NCI-H524 treated with DMSO at 0.1 percent for 48 hours (cell line): ENCODE measurements at regions not wholly inside any gene's neighbourhood (a gene's known extent, or its start where the extent isn't known, plus 50 kb on each side); places are given as distances from the start of the nearest gene placed in this dataset.
"Not testable (repeated sequence)": the region's sequence is repeated elsewhere in the genome, so short reads cannot be mapped to it uniquely, and the experiment has no call there.

Experiments used
- DNase-seq: peaks from one replicate; lab custom pipeline; 2025; lab: John Stamatoyannopoulos, UW

DNA sequence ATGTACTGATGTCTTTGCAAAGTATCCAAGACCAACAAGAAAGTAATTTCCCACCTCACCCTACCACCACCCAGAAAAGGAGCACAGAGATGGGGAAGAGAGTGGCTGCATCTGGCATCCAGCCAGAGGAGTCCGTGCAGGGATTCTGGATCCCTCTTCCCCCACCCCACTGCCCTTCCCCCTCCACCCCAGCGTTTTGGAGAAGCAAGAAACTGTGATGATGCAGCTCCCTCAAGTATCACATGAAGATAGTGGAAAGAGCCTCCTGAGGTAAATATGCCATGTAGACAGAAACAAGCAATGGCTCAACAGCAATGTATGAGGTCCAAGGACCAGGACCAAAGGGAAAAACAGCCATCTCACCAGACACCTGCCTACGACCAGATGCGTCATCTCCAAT lies 153.8 kb downstream of the DEPDC1B start:
- DNase-seq: no peak

DNA sequence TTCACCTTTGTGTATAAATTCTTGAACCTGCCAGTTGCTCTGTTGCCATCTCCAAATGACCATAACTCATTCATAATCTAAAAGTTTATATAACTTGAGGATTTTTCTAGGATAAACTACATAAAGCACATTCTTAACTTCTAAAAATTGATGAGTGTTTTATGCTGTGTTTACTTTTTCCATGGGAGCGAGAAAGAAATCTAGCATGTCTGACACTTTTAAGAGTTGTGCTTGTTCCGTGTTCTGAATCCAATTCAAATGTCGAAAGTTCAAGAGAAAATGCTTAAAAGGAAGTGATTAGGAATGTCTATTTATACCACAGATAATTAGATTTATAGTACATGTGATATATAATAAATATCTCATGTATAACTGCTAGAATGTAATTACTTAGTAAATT lies 154.4 kb downstream of the DEPDC1B start:
- no peak for DNase-seq

DNA sequence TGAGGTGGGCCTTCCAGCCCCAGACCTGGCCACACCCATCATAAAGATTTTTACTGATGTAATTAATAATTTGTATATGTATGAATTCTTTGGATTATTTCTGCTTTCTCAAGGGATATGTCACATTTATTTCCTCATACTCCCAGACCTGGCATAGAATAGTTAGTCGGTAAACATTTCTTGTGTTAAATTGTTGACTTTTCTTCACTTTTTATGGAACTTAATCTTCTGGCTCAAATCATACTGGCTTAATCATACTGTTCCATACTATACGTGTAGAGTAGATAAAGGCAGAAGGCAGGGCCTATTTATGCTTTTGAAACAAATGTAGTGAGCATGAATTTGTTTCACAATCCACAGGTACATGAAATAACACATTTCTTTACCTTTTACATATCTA lies 155.8 kb downstream of the DEPDC1B start:
- DNase-seq: no peak

DNA sequence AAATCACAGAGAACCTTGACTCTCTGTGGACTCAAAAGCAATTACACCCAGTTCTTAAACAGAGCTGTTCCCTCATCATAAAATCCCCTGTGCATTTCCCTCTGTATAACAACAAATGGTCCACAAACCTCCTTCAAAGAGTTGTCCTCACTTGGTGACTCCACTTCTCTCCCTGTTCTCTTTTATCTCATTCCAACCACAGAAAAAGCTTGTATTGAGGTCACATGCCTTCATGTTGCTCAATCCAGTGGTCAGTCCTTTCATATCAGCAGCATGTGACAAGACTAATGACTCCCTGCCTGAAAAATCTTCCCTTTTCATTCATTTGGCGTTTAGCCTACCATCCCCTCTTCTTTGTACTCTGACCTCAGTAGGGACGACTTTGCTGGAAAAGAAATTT lies 158.0 kb downstream of the DEPDC1B start:
- no peak for DNase-seq

DNA sequence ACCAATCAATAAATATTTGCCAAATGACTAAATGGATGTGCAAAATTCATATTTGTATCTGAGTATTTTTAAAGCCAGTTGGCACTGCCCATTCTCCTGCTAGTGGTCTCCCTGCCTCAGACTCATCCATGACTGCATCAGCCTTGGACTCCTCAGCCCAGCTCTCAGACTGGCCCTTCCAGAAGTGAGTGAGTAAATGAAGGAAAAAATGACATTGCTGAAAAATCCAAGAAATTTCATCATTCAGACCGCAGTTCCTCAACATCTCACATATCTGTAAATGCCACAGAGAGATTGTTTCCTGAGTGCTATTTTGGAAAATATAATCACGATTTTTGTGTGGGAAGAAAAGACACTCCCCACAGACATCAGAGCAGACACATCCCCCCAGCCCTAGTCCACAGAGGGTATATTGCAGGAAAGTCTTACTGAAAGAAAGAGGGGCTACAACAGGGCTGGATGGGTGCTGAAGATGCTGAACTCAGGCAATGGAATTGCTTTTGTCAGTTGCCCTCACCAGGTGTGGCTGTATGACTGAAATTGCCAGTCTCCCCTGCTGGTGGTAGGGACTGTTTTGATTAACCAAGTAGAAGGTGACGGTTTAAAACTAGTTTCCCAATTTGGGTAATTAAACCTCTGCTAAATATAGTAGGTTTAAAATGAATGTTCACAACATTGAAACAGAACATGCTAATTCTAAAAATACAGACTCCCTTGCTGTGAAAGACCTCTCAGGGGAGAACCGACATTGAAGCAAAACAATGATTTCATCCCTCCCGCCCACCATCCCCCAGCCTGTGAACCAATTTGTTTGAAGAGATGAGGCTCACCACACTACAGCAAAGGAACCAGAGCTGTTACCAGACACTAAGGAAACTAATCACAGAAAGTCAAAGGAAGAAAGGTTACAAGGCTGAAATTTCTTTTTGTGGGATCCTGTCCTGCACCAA lies 158.8 kb downstream of the DEPDC1B start:
- no peak for DNase-seq

DNA sequence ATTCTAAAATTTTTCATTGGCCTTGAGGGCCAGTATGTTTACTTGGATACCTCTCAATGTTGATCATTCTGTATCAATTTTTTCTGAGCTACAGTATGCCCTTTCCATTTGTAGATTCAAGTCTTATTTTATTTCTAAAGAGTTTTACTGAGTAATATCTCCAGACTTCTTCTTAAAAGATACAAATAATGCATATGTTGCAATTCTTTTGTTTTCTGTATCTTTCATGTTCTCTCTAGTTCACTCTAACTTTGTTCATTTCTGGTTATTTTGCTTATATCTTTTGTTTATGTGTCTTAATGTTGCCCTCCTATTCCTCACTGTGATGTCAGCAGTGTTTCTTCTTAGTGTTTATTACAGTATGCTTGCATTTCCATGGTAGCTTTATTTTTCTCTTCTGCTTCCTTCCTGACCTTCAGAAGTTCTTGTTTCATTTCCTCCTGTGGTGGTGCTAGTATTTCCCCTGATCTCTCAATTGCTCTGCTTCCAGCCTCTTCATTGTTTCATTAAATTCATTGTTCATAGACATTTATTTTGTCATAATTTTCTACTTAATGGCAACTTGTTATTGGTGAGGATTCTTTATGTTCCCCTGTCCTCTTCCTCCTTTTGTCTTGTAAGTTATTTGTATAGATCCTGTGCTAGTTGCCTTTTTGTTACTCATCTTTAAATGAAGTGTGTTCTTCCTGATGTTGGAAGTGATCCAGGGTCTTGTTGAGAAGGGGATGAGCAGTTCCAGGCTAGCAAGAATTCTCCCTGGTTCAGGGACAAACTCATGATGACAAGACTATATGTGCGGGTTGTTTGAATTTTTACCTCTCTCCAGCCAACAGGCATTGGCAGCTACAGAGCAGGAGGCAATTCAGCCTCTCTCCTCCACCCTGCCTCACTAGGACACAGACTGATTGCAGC lies 160.8 kb downstream of the DEPDC1B start:
- DNase-seq: no peak

DNA sequence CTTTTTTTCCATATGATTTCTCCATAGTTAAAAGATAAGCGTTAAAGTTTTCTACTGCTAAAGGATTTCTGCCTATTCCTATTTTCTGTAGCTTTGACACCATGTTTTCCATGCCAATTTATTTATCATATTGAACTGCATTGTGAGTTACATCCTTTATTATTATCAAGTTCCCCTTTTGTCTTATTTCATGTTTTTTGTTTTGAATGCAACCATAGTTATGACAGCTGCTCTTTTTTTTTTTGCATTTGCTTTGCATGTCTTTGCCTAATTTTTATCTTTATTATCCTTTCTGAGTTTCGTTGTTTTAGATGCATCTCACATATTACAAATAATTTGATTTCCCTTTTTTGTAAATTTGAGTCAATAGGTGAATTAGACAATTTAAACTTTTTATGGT lies 161.5 kb downstream of the DEPDC1B start:
- no peak for DNase-seq

DNA sequence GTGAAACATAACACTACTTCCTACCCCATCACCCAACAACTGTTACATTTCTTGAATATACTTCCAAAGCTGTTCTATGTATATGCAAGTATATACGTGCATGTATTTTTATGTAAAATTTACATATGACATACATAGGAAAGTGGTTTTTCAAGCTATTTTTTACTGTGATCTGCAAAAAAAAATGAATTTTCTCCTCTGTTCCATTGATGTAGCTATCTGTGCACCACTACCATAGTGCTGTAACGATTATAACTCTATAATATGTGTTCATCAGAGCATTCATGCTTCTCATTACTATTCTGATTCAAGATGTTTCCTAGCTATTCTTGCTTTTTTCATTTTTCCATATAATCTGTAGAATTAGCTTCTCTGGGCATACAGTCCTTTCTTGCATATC lies 164.0 kb downstream of the DEPDC1B start:
- DNase-seq: no peak

DNA sequence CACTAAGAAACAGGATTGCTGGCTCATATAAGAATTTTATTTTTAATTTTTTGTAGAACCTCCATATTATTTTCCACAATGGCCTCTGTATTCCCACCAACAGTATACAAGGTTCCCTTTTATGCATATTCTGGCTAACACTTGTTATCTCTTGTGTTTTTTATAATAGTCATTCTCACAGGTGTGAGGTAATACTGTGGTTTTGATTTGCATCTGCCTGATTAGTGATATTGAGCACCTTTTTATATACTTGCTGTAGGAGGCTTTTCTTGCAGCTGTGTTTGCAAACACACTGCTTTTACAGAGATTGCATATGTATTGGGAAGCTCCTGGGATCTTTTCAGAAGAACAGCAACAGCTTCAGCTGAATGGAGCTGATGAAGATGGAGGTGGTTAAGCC lies 164.8 kb downstream of the DEPDC1B start:
- no peak for DNase-seq

DNA sequence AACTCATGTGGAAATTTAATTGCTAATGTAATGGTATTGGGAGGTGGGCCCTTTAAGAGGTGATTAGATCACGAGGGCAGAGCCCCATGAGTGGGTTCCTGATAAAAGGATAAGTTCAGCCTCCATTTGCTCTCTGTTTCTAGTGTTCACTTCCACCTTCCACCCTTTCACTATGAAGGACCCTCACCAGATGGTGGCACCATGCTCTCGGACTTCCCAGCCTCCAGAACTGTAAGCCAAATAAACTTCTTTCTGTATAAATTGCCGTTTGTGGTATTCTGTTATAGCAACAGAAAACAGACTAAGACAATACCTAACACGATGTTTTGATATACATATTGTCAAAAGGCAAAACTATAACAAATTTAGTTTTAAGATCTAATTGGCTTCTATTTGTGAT lies 166.2 kb downstream of the DEPDC1B start:
- DNase-seq: no peak

DNA sequence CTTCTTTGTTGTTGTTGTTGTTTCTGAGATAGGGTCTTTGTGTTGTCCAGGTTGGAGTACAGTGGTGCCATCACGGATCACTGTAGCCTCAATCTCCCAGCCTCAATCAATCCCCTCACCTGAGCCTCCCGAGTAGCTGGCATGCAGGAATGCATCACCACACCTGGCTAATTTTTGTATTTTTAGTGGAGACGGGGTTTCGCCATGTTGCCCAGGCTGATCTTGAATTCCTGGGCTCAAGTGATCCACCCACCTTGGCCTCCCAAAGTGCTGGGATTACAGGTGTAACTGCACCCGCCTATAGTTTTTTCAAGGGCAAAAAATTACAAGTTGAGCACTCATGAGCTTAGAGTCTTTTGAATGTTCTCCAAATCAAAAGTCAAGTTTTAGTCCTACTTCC lies 167.2 kb downstream of the DEPDC1B start:
- not testable (repeated sequence) for DNase-seq

DNA sequence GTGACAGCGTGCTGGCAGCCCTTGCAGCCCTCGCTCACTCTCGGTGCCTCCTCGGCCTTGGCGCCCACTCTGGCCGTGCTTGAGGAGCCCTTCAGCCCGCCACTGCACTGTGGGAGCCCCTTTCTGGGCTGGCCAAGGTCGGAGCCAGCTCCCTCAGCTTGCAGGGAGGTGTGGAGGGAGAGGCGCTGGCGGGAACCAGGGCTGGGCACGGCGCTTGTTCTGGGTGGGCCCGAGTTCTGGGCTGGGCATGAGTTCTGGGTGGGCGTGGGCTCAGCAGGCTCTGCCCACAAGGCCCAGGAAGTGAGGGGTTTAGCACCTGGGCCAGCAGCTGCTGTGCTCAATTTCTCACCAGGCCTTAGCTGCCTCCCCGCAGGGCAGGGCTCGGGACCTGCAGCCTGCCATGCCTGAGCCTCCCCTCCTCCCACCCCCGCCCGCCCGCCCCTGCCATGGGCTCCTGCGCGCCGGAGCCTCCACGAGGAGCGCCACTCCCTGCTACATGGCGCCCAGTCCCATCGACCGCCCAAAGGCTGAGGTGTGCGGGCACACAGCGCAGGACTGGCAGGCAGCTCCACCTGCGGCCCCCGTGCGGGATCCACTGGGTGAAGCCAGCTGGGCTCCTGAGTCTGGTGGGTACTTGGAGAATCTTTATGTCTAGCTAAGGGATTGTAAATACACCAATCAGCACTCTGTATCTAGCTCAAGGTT lies 169.7 kb downstream of the DEPDC1B start:
- not testable (repeated sequence) for DNase-seq

DNA sequence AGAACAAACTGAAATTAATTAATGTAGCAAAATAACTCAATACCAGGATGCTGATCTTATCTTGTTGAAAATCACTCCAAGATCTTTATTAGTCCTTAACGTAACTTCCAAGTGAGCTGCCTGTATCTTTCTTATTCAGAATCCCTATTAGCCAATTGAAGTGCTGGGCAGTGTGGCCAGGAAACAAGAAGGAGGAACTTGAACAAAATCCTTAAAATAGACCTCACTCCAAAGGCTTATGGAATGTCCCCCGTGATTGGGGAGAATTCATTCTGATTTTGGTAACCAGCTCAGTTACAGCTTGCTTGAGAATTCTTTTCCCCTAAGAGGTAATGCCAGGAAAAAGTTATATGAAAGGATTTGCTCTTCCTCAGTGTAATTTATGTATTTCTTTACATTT lies 171.0 kb downstream of the DEPDC1B start:
- no peak for DNase-seq

DNA sequence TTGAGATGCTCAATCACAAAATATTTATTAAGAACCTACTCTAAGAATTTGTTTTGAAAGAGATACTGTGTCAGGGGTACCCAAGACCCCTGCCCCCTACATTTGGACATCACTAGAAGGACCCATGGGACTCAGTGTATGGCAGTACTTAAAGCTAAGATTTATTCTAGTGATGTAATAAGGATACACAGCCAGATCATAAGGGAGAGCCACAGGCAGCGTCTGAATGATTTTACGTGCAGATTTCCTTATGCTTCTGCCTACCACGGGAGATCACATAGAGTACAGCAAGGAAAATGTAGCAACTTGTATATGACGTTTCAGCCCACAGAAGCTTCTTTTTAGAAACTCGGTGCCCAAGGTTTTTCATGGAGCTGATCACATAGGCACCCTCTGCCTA lies 172.9 kb downstream of the DEPDC1B start:
- no peak for DNase-seq

DNA sequence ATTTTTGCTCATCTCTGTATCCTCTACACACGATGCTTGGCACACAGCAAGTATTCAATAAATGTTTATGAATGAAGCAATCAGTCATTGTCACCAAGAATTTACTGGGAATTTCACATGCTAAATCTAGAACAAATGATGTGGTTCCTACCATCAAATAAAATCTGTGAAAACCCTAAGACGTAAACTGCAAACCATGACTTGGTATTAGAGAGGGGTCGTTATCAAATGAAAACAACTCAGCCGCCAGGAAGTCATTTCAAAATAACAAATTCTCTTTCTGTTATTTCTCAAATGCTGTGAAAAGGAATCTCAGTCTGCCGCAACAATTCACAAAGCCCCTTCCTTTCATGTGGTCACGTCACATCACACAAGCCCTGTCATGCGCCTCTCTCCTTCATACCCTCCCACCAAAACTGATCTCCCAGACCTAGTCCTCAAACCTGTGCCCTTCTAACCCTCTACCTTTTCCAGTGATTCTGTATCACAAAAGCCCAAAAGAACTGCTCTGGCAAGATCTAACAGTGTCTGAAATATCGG lies 173.6 kb downstream of the DEPDC1B start:
- DNase-seq: no peak

DNA sequence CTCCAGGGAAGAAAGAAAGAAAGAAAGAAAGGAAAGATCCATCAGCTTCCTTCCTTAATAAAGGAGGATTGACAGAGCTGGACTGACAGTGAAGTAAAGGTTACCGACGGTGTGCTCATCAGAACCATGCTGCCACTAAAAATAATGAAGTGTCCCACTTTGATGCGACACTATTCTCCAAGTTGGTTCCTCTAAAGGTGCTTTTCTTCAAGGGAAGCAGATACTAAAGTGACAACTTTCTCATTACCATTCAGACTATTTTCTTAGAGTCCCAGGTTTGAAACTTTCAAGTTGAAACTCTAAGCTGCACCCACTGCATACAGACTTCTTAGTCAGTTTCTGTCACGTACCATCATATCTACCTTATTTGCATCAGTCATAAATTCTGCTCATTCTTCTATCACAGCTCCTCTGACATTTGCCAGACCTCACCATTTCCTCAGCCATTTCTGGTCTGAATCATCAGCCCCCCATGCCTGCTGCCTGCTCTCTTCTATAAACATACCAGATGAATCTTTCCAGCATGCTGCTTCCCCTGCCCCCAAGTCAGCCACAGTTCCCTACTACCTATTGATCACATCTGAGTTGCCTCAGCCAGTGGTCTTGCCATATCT lies 177.6 kb downstream of the DEPDC1B start:
- no peak for DNase-seq

DNA sequence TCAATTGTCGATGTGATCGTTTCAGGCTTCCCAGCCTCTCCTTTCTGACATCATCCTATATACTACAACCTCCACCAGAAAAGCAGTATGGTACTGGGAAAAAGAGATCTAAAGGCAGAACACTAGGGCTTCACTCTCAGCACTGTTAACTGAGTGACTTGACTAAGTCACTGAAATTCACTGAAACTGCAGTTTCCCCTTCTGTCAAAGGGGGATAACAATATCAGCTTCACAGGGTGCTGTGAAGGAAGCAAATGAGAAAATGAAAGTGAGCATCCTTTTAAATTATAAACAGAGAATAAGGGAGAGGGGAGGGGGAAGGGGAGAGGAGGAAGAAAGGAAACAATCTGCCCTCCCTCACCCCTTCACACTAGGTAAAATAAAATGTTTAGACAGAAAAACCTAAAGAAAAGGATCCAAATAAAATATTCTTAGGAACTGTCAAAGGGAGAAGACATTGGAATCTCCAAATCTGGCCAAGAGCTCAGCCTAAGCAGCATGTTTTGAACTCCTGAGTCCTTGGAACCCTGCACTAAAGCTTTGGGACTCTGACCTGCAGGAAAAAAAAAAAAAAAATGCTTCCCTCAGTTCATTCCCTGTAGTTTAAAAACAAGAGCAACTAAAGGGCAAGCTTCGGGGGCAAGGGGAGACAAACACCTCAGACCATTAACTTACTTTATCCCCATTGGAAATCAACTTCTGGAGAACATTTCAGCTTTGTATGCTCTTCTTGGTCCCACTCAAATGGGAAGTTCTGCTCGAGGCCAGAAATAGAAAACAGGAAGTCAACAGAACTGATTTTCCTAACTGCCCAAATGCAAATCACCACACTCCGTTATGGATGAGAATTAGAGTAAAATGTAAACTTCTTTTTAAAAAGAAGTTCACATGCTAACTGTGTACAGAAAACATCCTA lies 178.3 kb downstream of the DEPDC1B start:
- DNase-seq: no peak

DNA sequence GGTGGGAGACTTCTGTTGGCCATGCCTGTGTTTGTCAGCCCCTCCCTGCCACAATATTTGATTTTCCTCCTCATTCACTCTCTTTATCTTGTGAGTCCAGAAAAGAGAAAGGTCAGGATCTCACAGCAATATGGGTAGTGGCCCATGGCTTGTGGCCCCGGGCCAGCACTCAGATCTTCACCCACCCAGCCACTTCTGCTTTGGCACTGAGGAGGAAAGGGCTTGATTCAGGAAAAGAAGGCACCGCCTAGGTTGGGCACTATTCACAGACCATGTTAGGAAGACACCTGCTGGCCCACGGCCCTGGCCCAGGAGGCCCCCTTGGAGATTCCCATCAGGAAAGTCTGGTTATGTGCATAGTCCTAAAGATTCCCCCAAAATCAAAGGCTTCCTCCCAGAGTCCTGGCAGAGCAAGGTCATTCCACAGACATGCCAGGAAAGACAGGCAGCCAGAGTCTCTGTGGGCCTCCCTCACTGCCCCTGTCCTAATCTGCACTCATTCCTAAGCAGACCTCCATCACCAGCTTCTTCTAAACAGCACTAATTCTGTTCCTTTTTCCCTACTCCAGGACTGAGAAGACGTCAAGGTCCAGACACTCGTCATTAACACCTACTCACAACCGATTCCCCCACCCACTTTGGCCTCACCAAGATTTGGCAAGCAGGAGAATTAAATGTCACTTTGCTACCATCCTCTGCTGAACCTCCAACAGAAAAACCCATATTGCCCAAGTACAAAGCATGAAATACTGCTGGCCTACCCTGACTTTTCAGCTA lies 179.3 kb downstream of the DEPDC1B start:
- DNase-seq: no peak

DNA sequence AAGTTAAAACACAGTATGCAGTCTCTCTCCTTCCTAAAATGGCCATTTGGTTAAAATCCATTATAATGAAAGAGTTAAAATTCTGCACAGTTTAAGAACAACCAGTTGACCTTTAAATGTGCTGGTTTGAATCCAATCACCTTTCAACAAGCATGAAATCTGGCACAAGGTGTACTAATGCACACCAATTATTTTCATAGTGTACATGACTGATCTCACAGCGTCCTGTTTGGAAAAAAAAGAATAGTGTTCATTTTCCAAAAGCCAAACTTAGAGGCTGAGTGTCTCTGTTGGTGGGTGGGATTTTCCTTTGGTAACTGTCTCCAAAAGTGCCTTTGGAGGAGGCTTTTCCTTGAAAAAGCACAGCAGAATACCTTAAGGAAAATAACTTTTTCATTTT lies 180.6 kb downstream of the DEPDC1B start:
- no peak for DNase-seq

DNA sequence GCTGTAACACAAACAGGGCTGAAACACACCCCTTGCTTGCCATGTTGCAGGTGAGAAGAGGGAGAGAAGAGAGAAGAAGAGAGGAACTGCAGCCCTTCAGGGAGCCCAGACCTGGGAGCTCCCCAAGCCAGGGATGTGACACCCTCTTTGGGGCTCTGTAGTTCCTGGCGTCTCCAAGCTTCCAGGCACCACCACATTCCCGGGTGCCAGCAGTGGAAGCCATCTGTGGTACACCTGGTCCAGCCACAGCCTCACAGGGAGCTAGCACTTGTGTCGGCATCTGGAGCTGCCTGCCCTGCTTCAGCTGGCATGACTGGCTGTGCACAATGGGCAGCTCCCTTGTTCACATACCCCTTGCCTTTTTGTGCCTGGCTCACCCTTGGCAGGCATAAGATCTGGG lies 182.1 kb downstream of the DEPDC1B start:
- DNase-seq: no peak
